Stimulated activated CD4-positive, alpha-beta T cell treated with anti-CD3 and anti-CD28 coated beads, Interleukin-4, amount 100 ng/mL, for 48 hours (primary cell): ENCODE measurements at regions not wholly inside any gene's neighbourhood (a gene's known extent, or its start where the extent isn't known, plus 50 kb on each side); places are given as distances from the start of the nearest gene placed in this dataset.
A peak's percentile ranks its signal among the peaks of the same experiment; 100 is the strongest.

ENCODE experiments used
- DNase-seq, 2 donors: peaks; one replicate each; pipeline ENCODE4 v3.0.0-alpha.2; 2020; ENCODE audit warnings: low read depth in 2 of 2

- no peak for DNase-seq
Measured at GRCh38 chr9:28014212-28014611, 440.9 kb upstream of the C9orf72 start.

- DNase-seq: no peak
Measured at GRCh38 chr9:28024676-28025075, 451.4 kb upstream of the C9orf72 start.

- no peak for DNase-seq
Measured at GRCh38 chr9:28025186-28025585, 451.9 kb upstream of the C9orf72 start.

GRCh38 chr9:28031521-28032267 lies 458.4 kb upstream of the C9orf72 start:
- DNase-seq: no peak

- DNase-seq: no peak
Measured at GRCh38 chr9:28032268-28032590, 458.9 kb upstream of the C9orf72 start.

- DNase-seq: no peak
Measured at GRCh38 chr9:28034242-28034641, 461.0 kb upstream of the C9orf72 start.

- DNase-seq: no peak
Measured at GRCh38 chr9:28037968-28038367, 464.7 kb upstream of the C9orf72 start.

GRCh38 chr9:28045051-28045450 lies 471.8 kb upstream of the C9orf72 start:
- no peak for DNase-seq

- DNase-seq: no peak
Measured at GRCh38 chr9:28050046-28050445, 476.8 kb upstream of the C9orf72 start.

- DNase-seq: no peak
Measured at GRCh38 chr9:28050941-28051340, 477.7 kb upstream of the C9orf72 start.

- DNase-seq: no peak
Measured at GRCh38 chr9:28051559-28052503, 478.6 kb upstream of the C9orf72 start.

- DNase-seq: no peak
Measured at GRCh38 chr9:28053096-28053777, 480.0 kb upstream of the C9orf72 start.

GRCh38 chr9:28056006-28056405 lies 482.7 kb upstream of the C9orf72 start:
- DNase-seq: no peak

GRCh38 chr9:28056466-28056865 lies 483.2 kb upstream of the C9orf72 start:
- no peak for DNase-seq

- DNase-seq: no peak
Measured at GRCh38 chr9:28059192-28059591, 485.9 kb upstream of the C9orf72 start.

GRCh38 chr9:28064241-28064815 lies 491.0 kb upstream of the C9orf72 start:
- no peak for DNase-seq

- DNase-seq: peak in 1 of 2 donors; percentile 0
Measured at GRCh38 chr9:28073270-28073669, 500.0 kb upstream of the C9orf72 start.

- no peak for DNase-seq
Measured at GRCh38 chr9:28079677-28080076, 506.4 kb upstream of the C9orf72 start.

- DNase-seq: no peak
Measured at GRCh38 chr9:28082671-28083070, 509.4 kb upstream of the C9orf72 start.

GRCh38 chr9:28086881-28087280 lies 513.6 kb upstream of the C9orf72 start:
- no peak for DNase-seq

- no peak for DNase-seq
Measured at GRCh38 chr9:28092981-28093936, 520.0 kb upstream of the C9orf72 start.
